GM23338 (cell line): ENCODE measurements at regions not wholly inside any gene's neighbourhood (a gene's known extent, or its start where the extent isn't known, plus 50 kb on each side); places are given as distances from the start of the nearest gene placed in this dataset.

Experiments
- ATAC-seq: fragments of 200-7000 bp; cut with Tn5 transposase; 3 replicates; pipeline ENCODE4 v1.9.1; 2020
- DNase-seq: peaks from one replicate; pipeline ENCODE4 v3.0.0-alpha.2; 2015; ENCODE audit warnings: low spot score
- H2AFZ ChIP-seq: fragments of 200-600 bp; sonication (generic); 2 replicates; pipeline ENCODE4 v1.8.0; 2016; ENCODE audit warnings: antibody characterized with exemption, mild to moderate bottlenecking, moderate library complexity
- H3F3A ChIP-seq: fragments of 200-600 bp; sonication (generic); replicated peaks from 2 replicates; pipeline ENCODE4 v1.8.0; 2017; ENCODE audit warnings: antibody characterized with exemption, mixed run types, low read depth
- H3K27ac ChIP-seq: fragments of 200-600 bp; sonication (generic); 2 replicates; pipeline ENCODE4 v1.6.1; 2016; ENCODE audit warnings: low read depth
- H3K27me3 ChIP-seq: fragments of 200-600 bp; sonication (generic); 2 replicates; pipeline ENCODE4 v1.8.0; 2016; ENCODE audit warnings: mild to moderate bottlenecking, mixed run types, moderate library complexity; ENCODE audit not compliant: insufficient read depth
- H3K36me3 ChIP-seq: fragments of 200-600 bp; sonication (generic); 2 replicates; pipeline ENCODE4 v1.8.0; 2016; ENCODE audit warnings: mild to moderate bottlenecking; ENCODE audit not compliant: insufficient read depth
- H3K4me1 ChIP-seq: fragments of 200-600 bp; sonication (generic); 2 replicates; pipeline ENCODE4 v1.8.0; 2016; ENCODE audit warnings: mild to moderate bottlenecking, moderate library complexity; ENCODE audit not compliant: insufficient read depth
- H3K4me2 ChIP-seq: fragments of 200-600 bp; sonication (generic); 2 replicates; pipeline ENCODE4 v1.7.1; 2017; ENCODE audit warnings: mixed run types
- H3K4me3 ChIP-seq: fragments of 200-600 bp; sonication (generic); 2 replicates; pipeline ENCODE4 v1.6.1; 2016; ENCODE audit warnings: mixed run types
- H3K79me2 ChIP-seq: fragments of 200-600 bp; sonication (generic); replicated peaks from 2 replicates; pipeline ENCODE4 v1.8.0; 2017; ENCODE audit warnings: mild to moderate bottlenecking; ENCODE audit not compliant: insufficient read depth
- H3K9me2 ChIP-seq: fragments of 200-600 bp; sonication (generic); 2 replicates; pipeline ENCODE4 v1.8.0; 2017; ENCODE audit not compliant: insufficient read depth
- H4K20me1 ChIP-seq: fragments of 200-600 bp; sonication (generic); replicated peaks from 2 replicates; pipeline ENCODE4 v1.8.0; 2017; ENCODE audit warnings: mild to moderate bottlenecking; ENCODE audit not compliant: insufficient read depth
- H3K27ac Mint-ChIP-seq: 2 replicates; pipeline ENCODE4 v1.8.0; 2020; ENCODE audit warnings: inconsistent platforms, mild to moderate bottlenecking, moderate library complexity, mixed read lengths
- H3K27me3 Mint-ChIP-seq: 3 replicates; pipeline ENCODE4 v1.8.0; 2022; ENCODE audit warnings: low read depth, mild to moderate bottlenecking, moderate library complexity, mixed read lengths, inconsistent platforms; ENCODE audit not compliant: insufficient read depth, poor library complexity
- H3K36me3 Mint-ChIP-seq: 3 replicates; pipeline ENCODE4 v1.8.0; 2021; ENCODE audit warnings: low read depth, mild to moderate bottlenecking, inconsistent platforms, moderate library complexity, mixed read lengths
- H3K4me1 Mint-ChIP-seq: 3 replicates; pipeline ENCODE4 v1.8.0; 2020; ENCODE audit warnings: mild to moderate bottlenecking, inconsistent platforms, mixed read lengths
- H3K4me3 Mint-ChIP-seq: 3 replicates; pipeline ENCODE4 v1.8.0; 2021; ENCODE audit warnings: moderate library complexity, mild to moderate bottlenecking, inconsistent platforms, mixed read lengths
- H3K9me3 Mint-ChIP-seq: 3 replicates; pipeline ENCODE4 v1.8.0; 2020; ENCODE audit warnings: moderate library complexity, mild to moderate bottlenecking, inconsistent platforms, mixed read lengths
- CREB1 ChIP-seq: fragments of 250-450 bp; sonication (Bioruptor Pico); IDR thresholded peaks from 2 replicates; pipeline ENCODE4 v1.5.0; 2020; ENCODE audit warnings: low read depth, mild to moderate bottlenecking, moderate library complexity
- CTCF ChIP-seq, 2 experiments: fragments of 200-600 bp in 1 of 2; sonication (generic) in 1 of 2; conservative IDR thresholded peaks; 2 replicates each; pipeline versions ENCODE4 v1.5.1 to v1.6.1; 2016 to 2017; ENCODE audit warnings: antibody characterized with exemption in 2 of 2, low read depth in 2 of 2, mild to moderate bottlenecking in 2 of 2, moderate library complexity in 1 of 2
- EZH2phosphoT487 ChIP-seq: fragments of 200-600 bp; sonication (generic); IDR thresholded peaks from one replicate; pipeline ENCODE4 v1.8.1; 2018; ENCODE audit warnings: antibody characterized with exemption; ENCODE audit not compliant: unreplicated experiment
- POLR2AphosphoS5 ChIP-seq: IDR thresholded peaks from 2 replicates; pipeline ENCODE4 v1.6.1; 2016; ENCODE audit warnings: antibody characterized with exemption, low read depth
- STAT1 ChIP-seq: IDR thresholded peaks from one replicate; pipeline ENCODE4 v1.6.1; 2016; ENCODE audit warnings: antibody characterized with exemption; ENCODE audit not compliant: unreplicated experiment
- ZNF114 ChIP-seq: fragments of 250-450 bp; sonication (Bioruptor Pico); IDR thresholded peaks from 2 replicates; pipeline ENCODE4 v1.5.0; 2020; ENCODE audit warnings: mild to moderate bottlenecking, moderate library complexity
- ZNF462 ChIP-seq: fragments of 250-450 bp; sonication (Bioruptor Pico); IDR thresholded peaks from 2 replicates; pipeline ENCODE4 v1.5.0; 2020; ENCODE audit warnings: mild to moderate bottlenecking, moderate library complexity

- TF ChIP-seq ZNF462 (CRISPR knock-in tag), result no peak
Measured at GRCh38 chr6:23403460-23403859, 722.6 kb upstream of the NRSN1 start (continued).

DNA sequence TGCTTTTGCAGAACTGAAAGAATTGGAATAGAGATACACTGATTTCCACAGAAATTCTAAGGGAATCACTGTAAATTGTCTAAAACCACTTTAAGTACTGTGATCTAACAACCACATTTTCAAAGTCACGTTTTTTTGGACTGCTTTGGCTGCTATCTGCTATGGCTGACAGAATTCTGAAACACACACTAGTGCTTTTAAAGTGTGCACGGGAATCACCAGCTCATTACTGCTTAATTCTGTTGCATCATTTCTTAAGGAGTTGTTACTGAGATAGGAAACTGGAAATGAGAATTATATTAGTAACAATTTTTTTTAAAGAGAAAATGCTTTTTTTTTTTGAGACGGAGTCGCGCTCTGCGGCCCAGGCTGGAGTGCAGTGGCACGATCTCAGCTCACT, 716.5 kb upstream of the NRSN1 start:
- H3K4me3 ChIP-seq, result no peak overlapping the region
- Mint-ChIP-seq H3K4me1 (peaks cover 6% of the 10 kb centered on the region; the same call in 2 of the 3 replicates), H3K27ac (no peak overlapping the region), H3K36me3 (no peaks in the 10 kb centered on the region), H3K27me3 (no peaks in the 10 kb centered on the region), H3K4me3 (no peak overlapping the region), H3K9me3 (peaks cover 4% of the 10 kb centered on the region; the same call in 2 of the 3 replicates)
- no peaks in the 10 kb centered on the region for H3K36me3 ChIP-seq
- H3K27ac ChIP-seq, result no peak overlapping the region
- DNase-seq, result no peak
- no peaks in the 10 kb centered on the region for H3K79me2 ChIP-seq
- H2AFZ ChIP-seq, result no peak overlapping the region
- H4K20me1 ChIP-seq, result no peaks in the 10 kb centered on the region
- no peaks in the 10 kb centered on the region for H3F3A ChIP-seq
- no peak overlapping the region for H3K4me2 ChIP-seq
- H3K4me1 ChIP-seq, result no peaks in the 10 kb centered on the region
- ATAC-seq, result no peak
- no peaks in the 10 kb centered on the region for H3K9me2 ChIP-seq
- H3K27me3 ChIP-seq, result no peaks in the 10 kb centered on the region
- TF ChIP-seq ZNF114 (no peak), ZNF462 (CRISPR knock-in tag) (no peak), STAT1 (no peak), POLR2AphosphoS5 (no peak), CREB1 (CRISPR knock-in tag) (no peak), EZH2phosphoT487 (no peak), CTCF (conservative IDR thresholded peaks at IDR 0.05; ENCODE audit: low read depth in 2 of 2) (no peak)
